WTC11 (cell line): ENCODE measurements at regions not wholly inside any gene's neighbourhood (a gene's known extent, or its start where the extent isn't known, plus 50 kb on each side); places are given as distances from the start of the nearest gene placed in this dataset.

Source experiments
- ATAC-seq: fragments of 200-7000 bp; cut with Tn5 transposase; 2 replicates; pipeline ENCODE4 v1.10.0; 2021; ENCODE audit warnings: mild to moderate bottlenecking, moderate library complexity
- CTCF ChIA-PET: fragments of 300-600 bp; sonication (Branson Sonifier 250); formaldehyde crosslinking; loops from one replicate; lab custom pipeline; 2021; ENCODE audit warnings: antibody characterized with exemption; lab: Charles Lee
- POLR2A ChIA-PET: fragments of 350-600 bp; sonication (Branson Sonifier 250); formaldehyde crosslinking; loops from one replicate; lab custom pipeline; 2021; ENCODE audit warnings: antibody characterized with exemption; lab: Charles Lee
- DNase-seq: peaks from one replicate; pipeline ENCODE4 v3.0.0; 2021; ENCODE audit warnings: low spot score
- H3K27ac Mint-ChIP-seq: 2 replicates; pipeline ENCODE4 v1.8.0; 2021; ENCODE audit warnings: mixed read lengths
- H3K27me3 Mint-ChIP-seq: 2 replicates; pipeline ENCODE4 v1.8.0; 2021; ENCODE audit warnings: low read depth, mild to moderate bottlenecking, moderate library complexity, mixed read lengths
- H3K36me3 Mint-ChIP-seq: 2 replicates; pipeline ENCODE4 v1.8.0; 2021; ENCODE audit warnings: mixed read lengths
- H3K4me1 Mint-ChIP-seq: 2 replicates; pipeline ENCODE4 v1.8.0; 2022; ENCODE audit warnings: mixed read lengths
- H3K4me3 Mint-ChIP-seq: 2 replicates; pipeline ENCODE4 v1.8.0; 2021; ENCODE audit warnings: mild to moderate bottlenecking, moderate library complexity, mixed read lengths
- H3K9me3 Mint-ChIP-seq: 2 replicates; pipeline ENCODE4 v1.8.0; 2021; ENCODE audit warnings: mixed read lengths
- ESRRA ChIP-seq: sonication (generic); formaldehyde crosslinking; IDR thresholded peaks from 2 replicates; pipeline ENCODE4 v1.8.1; 2022; ENCODE audit warnings: mild to moderate bottlenecking, missing genetic modification reagents, borderline replicate concordance
- GTF2I ChIP-seq: fragments of 250-450 bp; sonication (Bioruptor Pico); conservative IDR thresholded peaks from 2 replicates; pipeline ENCODE4 v1.4.0; 2021; ENCODE audit warnings: mild to moderate bottlenecking
- KAT7 ChIP-seq: sonication (generic); formaldehyde crosslinking; IDR thresholded peaks from 2 replicates; pipeline ENCODE4 v1.8.1; 2023; ENCODE audit warnings: missing genetic modification reagents, mild to moderate bottlenecking, borderline replicate concordance
- NFE2L1 ChIP-seq: sonication (generic); formaldehyde crosslinking; IDR thresholded peaks from 2 replicates; pipeline ENCODE4 v1.8.1; 2023; ENCODE audit warnings: missing genetic modification reagents
- SMAD4 ChIP-seq: sonication (generic); formaldehyde crosslinking; IDR thresholded peaks from 2 replicates; pipeline ENCODE4 v1.8.0; 2022; ENCODE audit warnings: mild to moderate bottlenecking, missing genetic modification reagents
- TF ChIP-seq, protein P1 (sequence below): sonication (generic); formaldehyde crosslinking; conservative IDR thresholded peaks from 2 replicates; pipeline ENCODE4 v1.8.1; 2023; ENCODE audit warnings: mild to moderate bottlenecking, low read depth, missing genetic modification reagents, moderate library complexity
- TF ChIP-seq, protein P2 (sequence below): sonication (generic); formaldehyde crosslinking; IDR thresholded peaks from 2 replicates; pipeline ENCODE4 v1.8.0; 2022; ENCODE audit warnings: mild to moderate bottlenecking, missing genetic modification reagents
- TF ChIP-seq, protein P3 (sequence below): fragments of 250-450 bp; sonication (Bioruptor Pico); IDR thresholded peaks from 2 replicates; pipeline ENCODE4 v1.8.0; 2021; ENCODE audit warnings: mild to moderate bottlenecking
- TF ChIP-seq, protein P4 (sequence below): sonication (generic); formaldehyde crosslinking; IDR thresholded peaks from 2 replicates; pipeline ENCODE4 v1.8.0; 2023; ENCODE audit warnings: missing genetic modification reagents
- TF ChIP-seq, protein P5 (sequence below): sonication (generic); formaldehyde crosslinking; IDR thresholded peaks from 2 replicates; pipeline ENCODE4 v1.8.0; 2023; ENCODE audit warnings: missing genetic modification reagents, mild to moderate bottlenecking, borderline replicate concordance

DNA sequence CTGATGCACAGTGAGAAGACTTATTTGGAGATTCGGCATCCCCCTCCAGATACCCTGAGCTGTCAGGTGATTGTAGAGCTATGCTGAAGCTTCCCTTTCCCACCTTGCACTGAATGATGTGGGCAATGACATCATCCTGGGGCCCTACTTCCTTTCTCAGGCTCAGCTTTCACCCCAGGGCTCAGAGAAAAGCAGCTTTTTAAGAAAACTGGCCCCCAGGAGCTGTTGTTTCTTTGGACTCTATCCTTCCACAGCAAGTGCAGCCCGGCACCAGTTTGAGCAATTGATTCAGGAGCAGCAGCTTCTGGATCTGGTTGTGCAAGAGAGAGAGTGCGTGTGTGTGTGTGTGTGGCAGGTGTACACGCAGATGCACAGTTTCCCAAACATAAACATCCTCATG lies 251.3 kb downstream of the ANAPC1 start (continued):
- TF ChIP-seq, protein P1, sequence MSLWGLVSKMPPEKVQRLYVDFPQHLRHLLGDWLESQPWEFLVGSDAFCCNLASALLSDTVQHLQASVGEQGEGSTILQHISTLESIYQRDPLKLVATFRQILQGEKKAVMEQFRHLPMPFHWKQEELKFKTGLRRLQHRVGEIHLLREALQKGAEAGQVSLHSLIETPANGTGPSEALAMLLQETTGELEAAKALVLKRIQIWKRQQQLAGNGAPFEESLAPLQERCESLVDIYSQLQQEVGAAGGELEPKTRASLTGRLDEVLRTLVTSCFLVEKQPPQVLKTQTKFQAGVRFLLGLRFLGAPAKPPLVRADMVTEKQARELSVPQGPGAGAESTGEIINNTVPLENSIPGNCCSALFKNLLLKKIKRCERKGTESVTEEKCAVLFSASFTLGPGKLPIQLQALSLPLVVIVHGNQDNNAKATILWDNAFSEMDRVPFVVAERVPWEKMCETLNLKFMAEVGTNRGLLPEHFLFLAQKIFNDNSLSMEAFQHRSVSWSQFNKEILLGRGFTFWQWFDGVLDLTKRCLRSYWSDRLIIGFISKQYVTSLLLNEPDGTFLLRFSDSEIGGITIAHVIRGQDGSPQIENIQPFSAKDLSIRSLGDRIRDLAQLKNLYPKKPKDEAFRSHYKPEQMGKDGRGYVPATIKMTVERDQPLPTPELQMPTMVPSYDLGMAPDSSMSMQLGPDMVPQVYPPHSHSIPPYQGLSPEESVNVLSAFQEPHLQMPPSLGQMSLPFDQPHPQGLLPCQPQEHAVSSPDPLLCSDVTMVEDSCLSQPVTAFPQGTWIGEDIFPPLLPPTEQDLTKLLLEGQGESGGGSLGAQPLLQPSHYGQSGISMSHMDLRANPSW (CRISPR knock-in tag) = no peak

DNA sequence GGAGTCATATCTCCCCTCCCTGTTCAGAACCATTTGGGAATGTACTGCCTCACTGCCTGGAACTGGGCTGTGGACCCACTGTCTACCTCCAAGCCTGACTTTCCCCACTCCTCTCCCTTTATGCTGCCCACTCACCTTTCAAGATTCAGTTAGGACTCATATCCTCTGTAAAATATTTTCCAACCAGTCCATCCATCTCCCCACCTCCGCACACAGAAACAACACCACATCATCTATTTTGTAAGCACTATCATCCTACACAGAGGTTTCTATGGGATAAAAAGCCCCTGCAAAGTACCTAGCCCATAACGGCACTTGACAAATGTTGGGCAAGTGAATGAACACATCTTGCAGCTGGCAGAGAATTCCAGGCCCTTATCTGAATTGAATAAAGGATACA lies 250.8 kb downstream of the ANAPC1 start:
- no peaks in the 10 kb centered on the region for H3K4me1 Mint-ChIP-seq
- DNase-seq (no peak), ATAC-seq (no peak)
- no peak overlapping the region for H3K27ac Mint-ChIP-seq
- peaks cover 43% of the 10 kb centered on the region for H3K9me3 Mint-ChIP-seq
- H3K27me3 Mint-ChIP-seq = no peaks in the 10 kb centered on the region
- H3K36me3 Mint-ChIP-seq = peaks cover 19% of the 10 kb centered on the region
- CTCF ChIA-PET = no interaction called here
- POLR2A ChIA-PET = no interaction called here
- no peak overlapping the region for H3K4me3 Mint-ChIP-seq
- TF ChIP-seq, protein P2, sequence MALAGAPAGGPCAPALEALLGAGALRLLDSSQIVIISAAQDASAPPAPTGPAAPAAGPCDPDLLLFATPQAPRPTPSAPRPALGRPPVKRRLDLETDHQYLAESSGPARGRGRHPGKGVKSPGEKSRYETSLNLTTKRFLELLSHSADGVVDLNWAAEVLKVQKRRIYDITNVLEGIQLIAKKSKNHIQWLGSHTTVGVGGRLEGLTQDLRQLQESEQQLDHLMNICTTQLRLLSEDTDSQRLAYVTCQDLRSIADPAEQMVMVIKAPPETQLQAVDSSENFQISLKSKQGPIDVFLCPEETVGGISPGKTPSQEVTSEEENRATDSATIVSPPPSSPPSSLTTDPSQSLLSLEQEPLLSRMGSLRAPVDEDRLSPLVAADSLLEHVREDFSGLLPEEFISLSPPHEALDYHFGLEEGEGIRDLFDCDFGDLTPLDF = no peak
- TF ChIP-seq, protein P3, sequence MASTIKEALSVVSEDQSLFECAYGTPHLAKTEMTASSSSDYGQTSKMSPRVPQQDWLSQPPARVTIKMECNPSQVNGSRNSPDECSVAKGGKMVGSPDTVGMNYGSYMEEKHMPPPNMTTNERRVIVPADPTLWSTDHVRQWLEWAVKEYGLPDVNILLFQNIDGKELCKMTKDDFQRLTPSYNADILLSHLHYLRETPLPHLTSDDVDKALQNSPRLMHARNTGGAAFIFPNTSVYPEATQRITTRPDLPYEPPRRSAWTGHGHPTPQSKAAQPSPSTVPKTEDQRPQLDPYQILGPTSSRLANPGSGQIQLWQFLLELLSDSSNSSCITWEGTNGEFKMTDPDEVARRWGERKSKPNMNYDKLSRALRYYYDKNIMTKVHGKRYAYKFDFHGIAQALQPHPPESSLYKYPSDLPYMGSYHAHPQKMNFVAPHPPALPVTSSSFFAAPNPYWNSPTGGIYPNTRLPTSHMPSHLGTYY (CRISPR knock-in tag) = no peak
- no peak for TF ChIP-seq NFE2L1 (CRISPR knock-in tag)
- TF ChIP-seq, protein P4, sequence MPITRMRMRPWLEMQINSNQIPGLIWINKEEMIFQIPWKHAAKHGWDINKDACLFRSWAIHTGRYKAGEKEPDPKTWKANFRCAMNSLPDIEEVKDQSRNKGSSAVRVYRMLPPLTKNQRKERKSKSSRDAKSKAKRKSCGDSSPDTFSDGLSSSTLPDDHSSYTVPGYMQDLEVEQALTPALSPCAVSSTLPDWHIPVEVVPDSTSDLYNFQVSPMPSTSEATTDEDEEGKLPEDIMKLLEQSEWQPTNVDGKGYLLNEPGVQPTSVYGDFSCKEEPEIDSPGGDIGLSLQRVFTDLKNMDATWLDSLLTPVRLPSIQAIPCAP = no peak
- no peak for TF ChIP-seq SMAD4
- no peak for TF ChIP-seq GTF2I (CRISPR knock-in tag)
- TF ChIP-seq ESRRA (CRISPR knock-in tag) = no peak
- no peak for TF ChIP-seq KAT7 (CRISPR knock-in tag)
- TF ChIP-seq, protein P5, sequence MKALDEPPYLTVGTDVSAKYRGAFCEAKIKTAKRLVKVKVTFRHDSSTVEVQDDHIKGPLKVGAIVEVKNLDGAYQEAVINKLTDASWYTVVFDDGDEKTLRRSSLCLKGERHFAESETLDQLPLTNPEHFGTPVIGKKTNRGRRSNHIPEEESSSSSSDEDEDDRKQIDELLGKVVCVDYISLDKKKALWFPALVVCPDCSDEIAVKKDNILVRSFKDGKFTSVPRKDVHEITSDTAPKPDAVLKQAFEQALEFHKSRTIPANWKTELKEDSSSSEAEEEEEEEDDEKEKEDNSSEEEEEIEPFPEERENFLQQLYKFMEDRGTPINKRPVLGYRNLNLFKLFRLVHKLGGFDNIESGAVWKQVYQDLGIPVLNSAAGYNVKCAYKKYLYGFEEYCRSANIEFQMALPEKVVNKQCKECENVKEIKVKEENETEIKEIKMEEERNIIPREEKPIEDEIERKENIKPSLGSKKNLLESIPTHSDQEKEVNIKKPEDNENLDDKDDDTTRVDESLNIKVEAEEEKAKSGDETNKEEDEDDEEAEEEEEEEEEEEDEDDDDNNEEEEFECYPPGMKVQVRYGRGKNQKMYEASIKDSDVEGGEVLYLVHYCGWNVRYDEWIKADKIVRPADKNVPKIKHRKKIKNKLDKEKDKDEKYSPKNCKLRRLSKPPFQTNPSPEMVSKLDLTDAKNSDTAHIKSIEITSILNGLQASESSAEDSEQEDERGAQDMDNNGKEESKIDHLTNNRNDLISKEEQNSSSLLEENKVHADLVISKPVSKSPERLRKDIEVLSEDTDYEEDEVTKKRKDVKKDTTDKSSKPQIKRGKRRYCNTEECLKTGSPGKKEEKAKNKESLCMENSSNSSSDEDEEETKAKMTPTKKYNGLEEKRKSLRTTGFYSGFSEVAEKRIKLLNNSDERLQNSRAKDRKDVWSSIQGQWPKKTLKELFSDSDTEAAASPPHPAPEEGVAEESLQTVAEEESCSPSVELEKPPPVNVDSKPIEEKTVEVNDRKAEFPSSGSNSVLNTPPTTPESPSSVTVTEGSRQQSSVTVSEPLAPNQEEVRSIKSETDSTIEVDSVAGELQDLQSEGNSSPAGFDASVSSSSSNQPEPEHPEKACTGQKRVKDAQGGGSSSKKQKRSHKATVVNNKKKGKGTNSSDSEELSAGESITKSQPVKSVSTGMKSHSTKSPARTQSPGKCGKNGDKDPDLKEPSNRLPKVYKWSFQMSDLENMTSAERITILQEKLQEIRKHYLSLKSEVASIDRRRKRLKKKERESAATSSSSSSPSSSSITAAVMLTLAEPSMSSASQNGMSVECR (CRISPR knock-in tag) = no peak
- TF ChIP-seq, protein P1 (CRISPR knock-in tag) = no peak
